Neural progenitor cell (in vitro differentiated cells): ENCODE measurements at regions not wholly inside any gene's neighbourhood (a gene's known extent, or its start where the extent isn't known, plus 50 kb on each side); places are given as distances from the start of the nearest gene placed in this dataset.

ENCODE experiments used
- DNase-seq: peaks from one replicate; pipeline ENCODE4 v3.0.0-alpha.2; 2016; ENCODE audit warnings: low spot score
- H2AFZ ChIP-seq: fragments of 200-600 bp; sonication (generic); replicated peaks from 2 replicates; pipeline ENCODE4 v1.6.1; 2016; ENCODE audit warnings: antibody characterized with exemption
- H3F3A ChIP-seq: fragments of 200-600 bp; sonication (generic); 2 replicates; pipeline ENCODE4 v1.6.1; 2016; ENCODE audit warnings: antibody characterized with exemption, low read depth
- H3K27ac ChIP-seq: fragments of 200-600 bp; sonication (generic); 2 replicates; pipeline ENCODE4 v1.5.1; 2016; ENCODE audit warnings: mild to moderate bottlenecking
- H3K27me3 ChIP-seq: fragments of 200-600 bp; sonication (generic); 2 replicates; pipeline ENCODE4 v1.6.1; 2016; ENCODE audit warnings: mild to moderate bottlenecking, moderate library complexity
- H3K36me3 ChIP-seq: fragments of 200-600 bp; sonication (generic); 2 replicates; pipeline ENCODE4 v1.5.1; 2016
- H3K4me1 ChIP-seq: fragments of 200-600 bp; sonication (generic); 2 replicates; pipeline ENCODE4 v1.6.1; 2016; ENCODE audit warnings: mixed run types
- H3K4me2 ChIP-seq: fragments of 200-600 bp; sonication (generic); 2 replicates; pipeline ENCODE4 v1.6.1; 2016
- H3K4me3 ChIP-seq: fragments of 200-600 bp; sonication (generic); 2 replicates; pipeline ENCODE4 v1.5.1; 2016
- H3K79me2 ChIP-seq: fragments of 200-600 bp; sonication (generic); 2 replicates; pipeline ENCODE4 v1.6.1; 2016; ENCODE audit warnings: low read depth
- H3K9ac ChIP-seq: fragments of 200-600 bp; sonication (generic); 2 replicates; pipeline ENCODE4 v1.6.1; 2016
- H3K9me3 ChIP-seq: fragments of 200-600 bp; sonication (generic); 2 replicates; pipeline ENCODE4 v1.5.1; 2016; ENCODE audit warnings: low read depth
- H4K20me1 ChIP-seq: fragments of 200-600 bp; sonication (generic); 2 replicates; pipeline ENCODE4 v1.6.1; 2016; ENCODE audit warnings: low read depth
- H3K27ac Mint-ChIP-seq: 3 replicates; pipeline ENCODE4 v1.8.0; 2021; ENCODE audit warnings: mixed read lengths
- H3K27me3 Mint-ChIP-seq: 2 replicates; pipeline ENCODE4 v1.8.0; 2022; ENCODE audit warnings: low read depth, mild to moderate bottlenecking, inconsistent platforms, moderate library complexity, mixed read lengths; ENCODE audit not compliant: insufficient read depth
- H3K36me3 Mint-ChIP-seq: 3 replicates; pipeline ENCODE4 v1.8.0; 2021; ENCODE audit warnings: mixed read lengths
- H3K4me1 Mint-ChIP-seq: 3 replicates; pipeline ENCODE4 v1.8.0; 2021; ENCODE audit warnings: mixed read lengths
- H3K4me3 Mint-ChIP-seq: 3 replicates; pipeline ENCODE4 v1.8.0; 2021; ENCODE audit warnings: mild to moderate bottlenecking, moderate library complexity, mixed read lengths
- H3K9me3 Mint-ChIP-seq: 3 replicates; pipeline ENCODE4 v1.8.0; 2020; ENCODE audit warnings: mixed read lengths
- CTCF ChIP-seq: fragments of 200-600 bp; sonication (generic); IDR thresholded peaks from 2 replicates; pipeline ENCODE4 v1.5.1; 2017; ENCODE audit warnings: antibody characterized with exemption, mild to moderate bottlenecking
- EZH2 ChIP-seq: fragments of 200-600 bp; sonication (generic); IDR thresholded peaks from 2 replicates; pipeline ENCODE4 v1.6.1; 2017; ENCODE audit warnings: antibody characterized with exemption, mild to moderate bottlenecking, moderate library complexity
- EZH2phosphoT487 ChIP-seq: fragments of 200-600 bp; sonication (generic); IDR thresholded peaks from 2 replicates; pipeline ENCODE4 v1.6.1; 2017; ENCODE audit warnings: antibody characterized with exemption

GRCh38 chr4:177968817-177969442 lies 526.7 kb upstream of the AGA start:
- H3K4me2 ChIP-seq: no peak overlapping the region
- Mint-ChIP-seq H3K27me3 (no peaks in the 10 kb centered on the region), H3K4me1 (no peaks in the 10 kb centered on the region), H3K36me3 (no peaks in the 10 kb centered on the region), H3K9me3 (no peaks in the 10 kb centered on the region), H3K4me3 (no peak overlapping the region), H3K27ac (no peak overlapping the region)
- no peaks in the 10 kb centered on the region for H3K79me2 ChIP-seq
- H3K27me3 ChIP-seq: no peaks in the 10 kb centered on the region
- H2AFZ ChIP-seq: no peak overlapping the region
- H3K4me1 ChIP-seq: no peaks in the 10 kb centered on the region
- H3F3A ChIP-seq: no peaks in the 10 kb centered on the region
- no peak overlapping the region for H3K4me3 ChIP-seq
- H3K27ac ChIP-seq: no peak overlapping the region
- H4K20me1 ChIP-seq: no peaks in the 10 kb centered on the region
- H3K36me3 ChIP-seq: no peaks in the 10 kb centered on the region
- H3K9ac ChIP-seq: no peak overlapping the region
- TF ChIP-seq EZH2 (no peak), CTCF (no peak), EZH2phosphoT487 (no peak)
- no peak for DNase-seq
- H3K9me3 ChIP-seq: no peaks in the 10 kb centered on the region

- H3K4me1 Mint-ChIP-seq: no peaks in the 10 kb centered on the region
- H3K4me3 Mint-ChIP-seq: no peak overlapping the region
- Histone ChIP-seq H3K27me3 (no peaks in the 10 kb centered on the region), H3K9me3 (no peaks in the 10 kb centered on the region), H3K4me1 (no peaks in the 10 kb centered on the region), H3K79me2 (no peaks in the 10 kb centered on the region), H3F3A (no peaks in the 10 kb centered on the region), H3K27ac (no peak overlapping the region), H3K4me3 (no peak overlapping the region), H2AFZ (no peak overlapping the region), H3K4me2 (no peak overlapping the region), H3K9ac (no peak overlapping the region), H3K36me3 (no peaks in the 10 kb centered on the region), H4K20me1 (no peaks in the 10 kb centered on the region)
- H3K27me3 Mint-ChIP-seq: no peaks in the 10 kb centered on the region
- H3K36me3 Mint-ChIP-seq: no peaks in the 10 kb centered on the region
- no peak for DNase-seq
- H3K27ac Mint-ChIP-seq: no peak overlapping the region
- no peaks in the 10 kb centered on the region for H3K9me3 Mint-ChIP-seq
- TF ChIP-seq EZH2 (no peak), CTCF (no peak), EZH2phosphoT487 (no peak)
Observed at GRCh38 chr4:177974461-177974860, 532.2 kb upstream of the AGA start.

GRCh38 chr4:177975315-177975987 lies 533.2 kb upstream of the AGA start:
- H3K27ac Mint-ChIP-seq: no peak overlapping the region
- H4K20me1 ChIP-seq: no peaks in the 10 kb centered on the region
- H3K4me1 ChIP-seq: no peaks in the 10 kb centered on the region
- H3K4me1 Mint-ChIP-seq: no peaks in the 10 kb centered on the region
- no peak overlapping the region for H3K4me3 ChIP-seq
- H3K27me3 ChIP-seq: no peaks in the 10 kb centered on the region
- no peak overlapping the region for H3K4me2 ChIP-seq
- H3K9me3 ChIP-seq: no peaks in the 10 kb centered on the region
- no peak for TF ChIP-seq EZH2phosphoT487
- no peak for TF ChIP-seq EZH2
- no peak for TF ChIP-seq CTCF
- no peaks in the 10 kb centered on the region for H3K27me3 Mint-ChIP-seq
- no peak overlapping the region for H3K4me3 Mint-ChIP-seq
- no peak overlapping the region for H3K9ac ChIP-seq
- no peaks in the 10 kb centered on the region for H3F3A ChIP-seq
- no peak overlapping the region for H2AFZ ChIP-seq
- H3K36me3 Mint-ChIP-seq: no peaks in the 10 kb centered on the region
- H3K27ac ChIP-seq: no peak overlapping the region
- H3K36me3 ChIP-seq: no peaks in the 10 kb centered on the region
- no peaks in the 10 kb centered on the region for H3K9me3 Mint-ChIP-seq
- no peak for DNase-seq
- H3K79me2 ChIP-seq: no peaks in the 10 kb centered on the region
